HEK293 (cell line): ENCODE measurements at regions not wholly inside any gene's neighbourhood (a gene's known extent, or its start where the extent isn't known, plus 50 kb on each side); places are given as distances from the start of the nearest gene placed in this dataset.

ENCODE experiments used
- CTCF ChIA-PET: fragments of 350-600 bp; formaldehyde crosslinking; extraction: SDS; loops from one replicate; lab custom pipeline; 2021; ENCODE audit warnings: antibody characterized with exemption; lab: Yijun Ruan, JAX
- POLR2A ChIA-PET: fragments of 300-600 bp; formaldehyde crosslinking; extraction: SDS; loops from one replicate; lab custom pipeline; 2020; ENCODE audit warnings: antibody characterized with exemption, inconsistent platforms; lab: Yijun Ruan, JAX
- H3K27ac ChIP-seq: fragments of 200-500 bp; sonication (Bioruptor generic); 2 replicates; pipeline ENCODE4 v1.5.1; 2014; ENCODE audit warnings: low read depth, low read length, control low read depth, inconsistent platforms; ENCODE audit errors: extremely low read depth
- H3K36me3 ChIP-seq, 2 experiments: fragments of 200-500 bp in 1 of 2; sonication (Bioruptor generic) in 1 of 2; 1 replicate in 1 of 2; 2 replicates in 1 of 2; pipeline ENCODE4 v1.5.1; 2014 to 2017; ENCODE audit warnings: inconsistent platforms in 2 of 2, low read length in 2 of 2; ENCODE audit not compliant: control insufficient read depth in 2 of 2, insufficient read depth in 1 of 2
- H3K4me1 ChIP-seq: fragments of 200-500 bp; sonication (Bioruptor generic); 2 replicates; pipeline ENCODE4 v1.5.1; 2014; ENCODE audit warnings: mild to moderate bottlenecking, low read length, inconsistent platforms; ENCODE audit not compliant: control insufficient read depth, insufficient read depth
- H3K4me3 ChIP-seq: 2 replicates; pipeline ENCODE4 v1.5.1; 2011; ENCODE audit warnings: low read depth, mild to moderate bottlenecking, control low read depth, low read length, moderate library complexity
- H3K9me3 ChIP-seq: fragments of 200-500 bp; sonication (Bioruptor generic); 2 replicates; pipeline ENCODE4 v1.5.1; 2014; ENCODE audit warnings: low read depth, low read length, inconsistent platforms; ENCODE audit not compliant: control insufficient read depth, insufficient read depth
- KLF10 ChIP-seq: fragments of 450-650 bp; IDR thresholded peaks from 2 replicates; pipeline ENCODE4 v1.5.1; 2018; ENCODE audit warnings: missing biosample characterization, mild to moderate bottlenecking, missing genetic modification characterization
- OSR2 ChIP-seq: fragments of 450-650 bp; formaldehyde crosslinking; IDR thresholded peaks from 2 replicates; pipeline ENCODE4 v1.5.1; 2016; ENCODE audit warnings: missing biosample characterization, missing genetic modification characterization
- REPIN1 ChIP-seq: fragments of 450-650 bp; formaldehyde crosslinking; IDR thresholded peaks from 2 replicates; pipeline ENCODE4 v1.5.1; 2017; ENCODE audit warnings: missing biosample characterization, missing genetic modification characterization, low read depth
- TCF7L2 ChIP-seq: IDR thresholded peaks from 2 replicates; pipeline ENCODE4 v1.6.1; 2011; ENCODE audit warnings: low read depth, mild to moderate bottlenecking, inconsistent platforms, low read length, moderate library complexity, borderline replicate concordance
- ZBTB7A ChIP-seq: fragments of 450-650 bp; formaldehyde crosslinking; IDR thresholded peaks from 2 replicates; pipeline ENCODE4 v1.5.1; 2016; ENCODE audit warnings: low read depth, missing biosample characterization, missing genetic modification characterization
- ZBTB8A ChIP-seq: fragments of 450-650 bp; formaldehyde crosslinking; IDR thresholded peaks from 2 replicates; pipeline ENCODE4 v1.5.1; 2016; ENCODE audit warnings: missing biosample characterization, missing genetic modification characterization
- ZFHX2 ChIP-seq: fragments of 450-650 bp; formaldehyde crosslinking; conservative IDR thresholded peaks from 2 replicates; pipeline ENCODE4 v1.5.1; 2016; ENCODE audit warnings: missing biosample characterization, missing genetic modification characterization
- ZFP3 ChIP-seq: fragments of 450-650 bp; formaldehyde crosslinking; IDR thresholded peaks from 2 replicates; pipeline ENCODE4 v1.5.1; 2016; ENCODE audit warnings: low read depth, missing biosample characterization, missing genetic modification characterization
- ZFP41 ChIP-seq: fragments of 450-650 bp; formaldehyde crosslinking; IDR thresholded peaks from 2 replicates; pipeline ENCODE4 v1.5.1; 2016; ENCODE audit warnings: missing biosample characterization, missing genetic modification characterization, borderline replicate concordance
- ZNF169 ChIP-seq: fragments of 450-650 bp; formaldehyde crosslinking; IDR thresholded peaks from 2 replicates; pipeline ENCODE4 v1.5.1; 2016; ENCODE audit warnings: missing biosample characterization, missing genetic modification characterization
- ZNF184 ChIP-seq: fragments of 450-650 bp; IDR thresholded peaks from 2 replicates; pipeline ENCODE4 v1.5.1; 2018; ENCODE audit warnings: missing biosample characterization, mild to moderate bottlenecking, missing genetic modification characterization
- ZNF341 ChIP-seq: fragments of 450-650 bp; formaldehyde crosslinking; IDR thresholded peaks from 2 replicates; pipeline ENCODE4; 2016; ENCODE audit warnings: low read depth, missing biosample characterization, missing genetic modification characterization
- ZNF37A ChIP-seq: fragments of 450-650 bp; IDR thresholded peaks from 2 replicates; pipeline ENCODE4 v1.5.1; 2018; ENCODE audit warnings: missing biosample characterization, missing genetic modification characterization
- ZNF391 ChIP-seq: fragments of 450-650 bp; formaldehyde crosslinking; IDR thresholded peaks from 2 replicates; pipeline ENCODE4 v1.5.1; 2016; ENCODE audit warnings: low read depth, missing biosample characterization, missing genetic modification characterization, borderline replicate concordance
- ZNF394 ChIP-seq: fragments of 450-650 bp; formaldehyde crosslinking; IDR thresholded peaks from 2 replicates; pipeline ENCODE4 v1.5.1; 2016; ENCODE audit warnings: missing biosample characterization, missing genetic modification characterization, mild to moderate bottlenecking, moderate library complexity, borderline replicate concordance
- ZNF549 ChIP-seq: fragments of 450-650 bp; IDR thresholded peaks from 2 replicates; pipeline ENCODE4 v1.5.1; 2018; ENCODE audit warnings: missing biosample characterization, missing genetic modification characterization, mild to moderate bottlenecking, inconsistent platforms, moderate library complexity
- ZNF585B ChIP-seq: fragments of 450-650 bp; formaldehyde crosslinking; IDR thresholded peaks from 2 replicates; pipeline ENCODE4 v1.5.1; 2016; ENCODE audit warnings: missing biosample characterization, missing genetic modification characterization
- ZNF658 ChIP-seq: fragments of 450-650 bp; formaldehyde crosslinking; IDR thresholded peaks from 2 replicates; pipeline ENCODE4; 2016; ENCODE audit warnings: missing biosample characterization, missing genetic modification characterization
- ZNF701 ChIP-seq: fragments of 450-650 bp; formaldehyde crosslinking; IDR thresholded peaks from 2 replicates; pipeline ENCODE4 v1.5.1; 2016; ENCODE audit warnings: missing biosample characterization, missing genetic modification characterization
- ZNF747 ChIP-seq: fragments of 450-650 bp; formaldehyde crosslinking; IDR thresholded peaks from 2 replicates; pipeline ENCODE4 v1.5.1; 2016; ENCODE audit warnings: missing biosample characterization, missing genetic modification characterization
- ZNF837 ChIP-seq: fragments of 450-650 bp; formaldehyde crosslinking; IDR thresholded peaks from 2 replicates; pipeline ENCODE4 v1.5.1; 2016; ENCODE audit warnings: missing biosample characterization, missing genetic modification characterization
- TF ChIP-seq, protein P1 (sequence below): fragments of 450-650 bp; formaldehyde crosslinking; IDR thresholded peaks from 2 replicates; pipeline ENCODE4 v1.5.1; 2016; ENCODE audit warnings: missing biosample characterization, missing genetic modification characterization
- TF ChIP-seq, protein P2 (sequence below): fragments of 450-650 bp; formaldehyde crosslinking; IDR thresholded peaks from 2 replicates; pipeline ENCODE4 v1.5.1; 2016; ENCODE audit warnings: missing biosample characterization, missing genetic modification characterization
- TF ChIP-seq, protein P3 (sequence below): fragments of 450-650 bp; formaldehyde crosslinking; IDR thresholded peaks from 2 replicates; pipeline ENCODE4 v1.5.1; 2016; ENCODE audit warnings: missing biosample characterization, missing genetic modification characterization
- TF ChIP-seq, protein P4 (sequence below): IDR thresholded peaks from 2 replicates; pipeline ENCODE4 v1.6.1; 2011; ENCODE audit warnings: mild to moderate bottlenecking, low read depth, low read length, borderline replicate concordance

DNA sequence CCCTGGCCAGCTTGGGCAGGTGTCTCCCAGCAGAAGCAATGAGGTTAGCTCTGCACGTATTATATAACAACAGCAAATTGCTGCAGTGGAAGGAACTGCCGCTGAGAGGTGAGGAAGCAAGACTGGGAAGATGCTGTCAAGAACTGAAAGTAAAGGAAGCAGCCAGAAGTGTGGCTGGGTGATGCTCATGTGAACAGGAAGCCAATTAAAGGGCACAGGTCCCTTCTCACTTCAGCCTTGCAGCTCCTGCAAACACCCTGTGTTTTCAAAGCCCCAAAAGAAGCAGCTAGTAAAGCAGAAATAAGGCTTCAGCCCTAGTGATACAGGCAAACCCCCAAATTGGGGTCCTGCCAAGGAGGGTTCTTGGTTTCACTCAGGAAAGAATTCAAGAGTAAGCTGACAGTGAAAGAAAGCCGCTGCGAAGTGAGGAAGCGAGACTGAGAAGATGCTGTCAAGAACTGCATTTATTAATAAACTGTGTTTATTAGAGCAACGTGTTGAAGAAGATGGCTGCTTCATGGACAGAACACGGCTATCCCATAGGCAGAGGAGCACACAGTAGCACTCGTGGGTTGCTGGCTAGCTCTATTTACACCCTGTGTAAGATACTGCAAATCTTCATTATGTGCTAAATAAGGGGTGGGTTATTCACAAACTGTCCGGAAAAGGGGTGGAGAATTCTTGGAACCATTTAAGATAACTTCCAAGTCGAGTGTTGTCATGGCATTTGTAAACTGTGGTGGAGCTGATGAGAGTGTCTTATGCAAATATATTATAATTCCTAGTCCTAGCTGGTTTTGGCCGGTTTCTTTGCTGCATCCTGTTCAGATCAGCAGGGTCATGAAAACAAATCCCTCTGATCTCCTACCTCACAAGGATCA is 152.2 kb downstream of the LINC00237 start:
- ChIA-PET CTCF (interaction anchor here (1.0 to 1.9 kb wide), 2 partner anchors 18 to 117 kb away, joined by 3 to 5 read pairs; no protein-coding TSS in a partner anchor), POLR2A (no interaction called here)
- TF ChIP-seq ZFP41 (tag by site-specific recombination) = no peak
- no peak for TF ChIP-seq ZNF658 (tag by site-specific recombination)
- TF ChIP-seq OSR2 (tag by site-specific recombination) = no peak
- TF ChIP-seq KLF10 = no peak
- no peak for TF ChIP-seq ZNF837
- TF ChIP-seq ZNF391 (tag by site-specific recombination) = no peak
- TF ChIP-seq ZFHX2 (tag by site-specific recombination) = no peak
- TF ChIP-seq TCF7L2 = no peak
- no peak for TF ChIP-seq ZNF701 (tag by site-specific recombination)
- TF ChIP-seq, protein P1, sequence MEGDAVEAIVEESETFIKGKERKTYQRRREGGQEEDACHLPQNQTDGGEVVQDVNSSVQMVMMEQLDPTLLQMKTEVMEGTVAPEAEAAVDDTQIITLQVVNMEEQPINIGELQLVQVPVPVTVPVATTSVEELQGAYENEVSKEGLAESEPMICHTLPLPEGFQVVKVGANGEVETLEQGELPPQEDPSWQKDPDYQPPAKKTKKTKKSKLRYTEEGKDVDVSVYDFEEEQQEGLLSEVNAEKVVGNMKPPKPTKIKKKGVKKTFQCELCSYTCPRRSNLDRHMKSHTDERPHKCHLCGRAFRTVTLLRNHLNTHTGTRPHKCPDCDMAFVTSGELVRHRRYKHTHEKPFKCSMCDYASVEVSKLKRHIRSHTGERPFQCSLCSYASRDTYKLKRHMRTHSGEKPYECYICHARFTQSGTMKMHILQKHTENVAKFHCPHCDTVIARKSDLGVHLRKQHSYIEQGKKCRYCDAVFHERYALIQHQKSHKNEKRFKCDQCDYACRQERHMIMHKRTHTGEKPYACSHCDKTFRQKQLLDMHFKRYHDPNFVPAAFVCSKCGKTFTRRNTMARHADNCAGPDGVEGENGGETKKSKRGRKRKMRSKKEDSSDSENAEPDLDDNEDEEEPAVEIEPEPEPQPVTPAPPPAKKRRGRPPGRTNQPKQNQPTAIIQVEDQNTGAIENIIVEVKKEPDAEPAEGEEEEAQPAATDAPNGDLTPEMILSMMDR (tag by site-specific recombination) = no peak
- TF ChIP-seq, protein P2, sequence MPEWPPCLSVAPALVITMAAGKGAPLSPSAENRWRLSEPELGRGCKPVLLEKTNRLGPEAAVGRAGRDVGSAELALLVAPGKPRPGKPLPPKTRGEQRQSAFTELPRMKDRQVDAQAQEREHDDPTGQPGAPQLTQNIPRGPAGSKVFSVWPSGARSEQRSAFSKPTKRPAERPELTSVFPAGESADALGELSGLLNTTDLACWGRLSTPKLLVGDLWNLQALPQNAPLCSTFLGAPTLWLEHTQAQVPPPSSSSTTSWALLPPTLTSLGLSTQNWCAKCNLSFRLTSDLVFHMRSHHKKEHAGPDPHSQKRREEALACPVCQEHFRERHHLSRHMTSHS (tag by site-specific recombination) = no peak
- TF ChIP-seq ZNF549 (tag by site-specific recombination) = no peak
- no peak for TF ChIP-seq ZNF585B (tag by site-specific recombination)
- no peak for TF ChIP-seq ZNF341 (tag by site-specific recombination)
- no peak for TF ChIP-seq ZNF37A
- TF ChIP-seq ZBTB7A (tag by site-specific recombination) = no peak
- TF ChIP-seq, protein P3, sequence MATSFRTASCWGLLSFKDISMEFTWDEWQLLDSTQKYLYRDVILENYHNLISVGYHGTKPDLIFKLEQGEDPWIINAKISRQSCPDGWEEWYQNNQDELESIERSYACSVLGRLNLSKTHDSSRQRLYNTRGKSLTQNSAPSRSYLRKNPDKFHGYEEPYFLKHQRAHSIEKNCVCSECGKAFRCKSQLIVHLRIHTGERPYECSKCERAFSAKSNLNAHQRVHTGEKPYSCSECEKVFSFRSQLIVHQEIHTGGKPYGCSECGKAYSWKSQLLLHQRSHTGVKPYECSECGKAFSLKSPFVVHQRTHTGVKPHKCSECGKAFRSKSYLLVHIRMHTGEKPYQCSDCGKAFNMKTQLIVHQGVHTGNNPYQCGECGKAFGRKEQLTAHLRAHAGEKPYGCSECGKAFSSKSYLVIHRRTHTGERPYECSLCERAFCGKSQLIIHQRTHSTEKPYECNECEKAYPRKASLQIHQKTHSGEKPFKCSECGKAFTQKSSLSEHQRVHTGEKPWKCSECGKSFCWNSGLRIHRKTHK = no peak
- TF ChIP-seq ZNF184 (tag by site-specific recombination) = no peak
- TF ChIP-seq REPIN1 (tag by site-specific recombination) = no peak

DNA sequence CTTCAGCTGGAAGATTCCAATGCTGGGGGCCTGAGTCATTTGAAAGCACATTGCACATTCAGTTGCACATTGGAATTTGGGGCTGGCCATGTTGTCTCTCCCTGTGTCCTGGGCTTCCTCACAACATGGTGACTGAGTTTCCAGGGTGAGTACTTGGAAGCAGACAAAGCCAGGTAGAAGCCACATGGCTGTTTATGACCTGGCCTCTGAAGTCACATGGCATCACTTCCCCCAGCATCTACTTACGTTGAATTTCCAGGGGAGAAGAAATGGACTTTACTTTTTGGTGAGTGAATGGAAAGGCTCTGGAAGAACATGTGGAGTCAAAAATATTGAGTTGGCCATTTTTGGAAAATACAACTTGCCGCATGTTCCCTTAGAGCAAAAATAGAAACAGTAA is 155.5 kb downstream of the LINC00237 start:
- TF ChIP-seq ZNF394 (tag by site-specific recombination) = no peak
- no peak for TF ChIP-seq ZNF184 (tag by site-specific recombination)
- no peak for TF ChIP-seq ZBTB8A (tag by site-specific recombination)
- TF ChIP-seq ZNF169 (tag by site-specific recombination) = no peak
- TF ChIP-seq, protein P4, sequence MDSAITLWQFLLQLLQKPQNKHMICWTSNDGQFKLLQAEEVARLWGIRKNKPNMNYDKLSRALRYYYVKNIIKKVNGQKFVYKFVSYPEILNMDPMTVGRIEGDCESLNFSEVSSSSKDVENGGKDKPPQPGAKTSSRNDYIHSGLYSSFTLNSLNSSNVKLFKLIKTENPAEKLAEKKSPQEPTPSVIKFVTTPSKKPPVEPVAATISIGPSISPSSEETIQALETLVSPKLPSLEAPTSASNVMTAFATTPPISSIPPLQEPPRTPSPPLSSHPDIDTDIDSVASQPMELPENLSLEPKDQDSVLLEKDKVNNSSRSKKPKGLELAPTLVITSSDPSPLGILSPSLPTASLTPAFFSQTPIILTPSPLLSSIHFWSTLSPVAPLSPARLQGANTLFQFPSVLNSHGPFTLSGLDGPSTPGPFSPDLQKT = no peak
- no peak for TF ChIP-seq ZNF747 (tag by site-specific recombination)
- TF ChIP-seq ZFP3 (tag by site-specific recombination) = no peak
- TF ChIP-seq, all 188 proteins: peak for 0
- no peaks in the 10 kb centered on the region for H3K4me1 ChIP-seq
- CTCF ChIA-PET = interaction anchor here (1.2 kb wide), 1 partner anchor 15 kb away, joined by 3 read pairs; no protein-coding TSS in a partner anchor
- H3K4me3 ChIP-seq = no peak overlapping the region
- POLR2A ChIA-PET = no interaction called here
- H3K27ac ChIP-seq = no peak overlapping the region
- H3K9me3 ChIP-seq = no peaks in the 10 kb centered on the region
- no peaks in the 10 kb centered on the region for H3K36me3 ChIP-seq

More for the DNA sequence above, 152.2 kb downstream of the LINC00237 start:
- Histone ChIP-seq H3K36me3 (no peaks in the 10 kb centered on the region), H3K9me3 (no peaks in the 10 kb centered on the region), H3K4me1 (no peaks in the 10 kb centered on the region), H3K4me3 (no peak overlapping the region), H3K27ac (no peak overlapping the region)
